ENCODE measurements at regions not wholly inside any gene's neighbourhood (a gene's known extent, or its start where the extent isn't known, plus 50 kb on each side); places are given as distances from the start of the nearest gene placed in this dataset.

DNA sequence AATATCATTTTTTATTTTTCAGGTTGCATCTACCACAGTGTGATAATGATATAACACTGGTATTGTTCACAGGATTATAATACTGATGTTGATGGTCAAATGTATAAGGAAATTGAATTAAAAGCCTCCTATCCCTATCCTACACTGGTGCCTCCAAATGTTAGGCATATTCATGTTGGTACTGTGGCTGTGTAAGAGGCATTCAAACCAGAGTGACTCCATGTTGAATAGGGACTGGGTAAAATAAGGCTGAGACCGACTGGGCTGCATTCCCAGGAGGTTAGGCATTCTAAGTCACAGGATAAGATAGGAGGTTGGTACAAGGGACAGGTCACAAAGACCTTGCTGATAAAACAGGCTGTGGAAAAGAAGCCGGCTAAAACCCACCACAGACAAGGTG lies 68.9 kb upstream of the RNU6-1 start:
- 61% methylated on average over 2 of the region's 2 CpGs for WGBS
- no peak for ATAC-seq

DNA sequence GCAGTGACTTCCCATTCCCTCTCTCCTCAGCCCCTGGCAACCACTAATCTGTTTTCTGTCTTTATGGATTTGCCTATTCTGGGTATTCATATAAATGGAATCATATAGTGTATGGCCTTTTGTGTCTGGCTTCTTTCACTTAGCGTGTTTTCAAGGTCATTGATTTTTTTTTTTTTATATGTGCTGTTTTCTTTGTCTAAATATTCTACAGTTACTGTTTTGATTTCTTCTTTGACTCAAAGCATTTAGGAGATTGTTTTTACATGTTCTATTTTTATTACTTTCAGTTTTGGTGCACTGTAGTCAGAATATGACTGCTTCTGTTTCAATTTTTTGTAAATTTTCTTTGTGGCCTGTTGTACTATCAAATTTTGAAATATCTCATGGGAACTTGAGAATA lies 71.9 kb upstream of the RNU6-1 start:
- intact Hi-C loops (cut with DNase I) = no loop called here
- H3K4me1 ChIP-seq (ENCODE audit: control insufficient read depth, insufficient read depth, low read length) = peaks cover 5% of the 10 kb centered on the region
- no peak overlapping the region for H3K4me3 ChIP-seq (ENCODE audit: low read length)
- no peaks in the 10 kb centered on the region for H3K27me3 ChIP-seq (ENCODE audit: control insufficient read depth, insufficient read depth)
- ATAC-seq = no peak
- no peak for DNase-seq
- H3K9me3 ChIP-seq (ENCODE audit: control insufficient read depth, low read length) = peaks cover 4% of the 10 kb centered on the region
- H3K27ac ChIP-seq (ENCODE audit: low read length) = no peak overlapping the region
- WGBS = 0% methylated on average over 1 of the region's 1 CpG

More for the DNA sequence above, 68.9 kb upstream of the RNU6-1 start:
- H3K27me3 ChIP-seq (ENCODE audit: control insufficient read depth, insufficient read depth) = no peaks in the 10 kb centered on the region
- DNase-seq = no peak
- no peak overlapping the region for H3K4me3 ChIP-seq (ENCODE audit: low read length)
- intact Hi-C loops (cut with DNase I) = no loop called here
- peaks cover 4% of the 10 kb centered on the region for H3K9me3 ChIP-seq (ENCODE audit: control insufficient read depth, low read length)
- H3K4me1 ChIP-seq (ENCODE audit: control insufficient read depth, insufficient read depth, low read length) = peaks cover 2% of the 10 kb centered on the region
- no peak overlapping the region for H3K27ac ChIP-seq (ENCODE audit: low read length)

DNA sequence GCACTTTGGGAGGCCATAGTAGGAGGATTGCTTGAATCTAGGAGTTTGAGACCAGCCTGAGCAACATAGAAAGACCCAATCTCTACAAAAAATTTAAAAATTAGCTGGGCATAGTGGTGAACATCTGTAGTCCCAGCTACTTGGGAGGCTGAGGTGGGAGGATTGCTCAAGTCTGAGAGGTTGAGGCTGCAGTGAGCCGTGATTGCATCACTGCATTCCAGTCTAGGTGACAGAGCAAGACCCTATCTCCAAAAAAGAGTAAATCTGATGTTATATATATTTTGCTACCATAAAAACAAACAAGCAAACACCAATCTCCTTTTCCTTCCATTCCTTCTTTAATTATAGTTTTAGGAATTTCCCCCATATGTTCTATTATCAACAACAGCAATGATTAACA lies 74.2 kb upstream of the RNU6-1 start:
- Histone ChIP-seq H3K9me3 (ENCODE audit: control insufficient read depth, low read length) (peaks cover 4% of the 10 kb centered on the region), H3K27me3 (ENCODE audit: control insufficient read depth, insufficient read depth) (no peaks in the 10 kb centered on the region), H3K27ac (ENCODE audit: low read length) (no peak overlapping the region), H3K4me3 (ENCODE audit: low read length) (no peak overlapping the region), H3K4me1 (ENCODE audit: control insufficient read depth, insufficient read depth, low read length) (peaks cover 3% of the 10 kb centered on the region)
- no peak for DNase-seq
- ATAC-seq = no peak
- intact Hi-C loops (cut with DNase I) = no loop called here
- WGBS = 92% methylated on average over 1 of the region's 1 CpG

DNA sequence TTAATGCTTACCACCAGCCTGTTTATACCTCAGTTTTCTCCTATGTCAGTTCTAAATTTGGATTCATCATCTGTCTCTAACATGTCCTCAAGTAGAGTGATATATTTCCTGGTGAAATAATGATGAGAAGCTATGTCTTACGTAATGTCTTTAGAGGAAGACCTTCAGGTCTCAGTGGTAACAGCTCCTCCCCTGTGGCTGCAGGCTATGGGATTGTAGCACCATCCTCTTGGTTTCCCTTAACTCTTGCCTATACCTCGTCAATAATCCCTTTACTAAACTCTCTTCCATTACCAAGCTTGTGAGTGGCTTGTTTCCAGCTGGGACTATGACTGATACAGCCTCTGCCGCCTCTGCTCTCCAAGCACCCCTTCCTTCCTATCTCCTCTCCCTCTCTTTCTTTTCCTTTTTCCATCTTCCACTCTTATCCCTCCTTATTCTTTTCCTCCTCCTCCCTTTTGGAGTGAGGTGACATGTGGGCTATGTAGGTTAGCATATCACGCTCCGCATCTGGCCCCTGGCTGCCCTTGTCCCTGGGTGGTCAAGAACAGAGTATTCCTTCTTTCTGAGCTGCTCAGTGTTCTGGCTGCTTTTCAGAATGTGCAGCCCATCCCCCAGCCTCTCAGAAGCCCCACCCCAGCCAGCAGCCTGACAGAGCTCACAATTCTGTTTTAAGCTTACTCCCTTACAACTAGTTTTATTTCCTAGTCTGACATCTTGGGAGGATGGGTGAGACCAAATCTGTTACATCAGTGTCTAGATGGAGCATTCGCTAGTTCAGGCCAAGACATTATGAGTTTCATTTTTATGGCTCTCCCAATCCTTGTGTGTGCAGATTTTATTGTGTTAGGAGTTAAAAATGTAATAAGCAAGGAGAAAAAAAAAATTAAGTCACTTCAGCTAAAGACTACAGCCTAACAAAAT lies 75.0 kb upstream of the RNU6-1 start:
- peaks cover 3% of the 10 kb centered on the region for H3K4me1 ChIP-seq (ENCODE audit: control insufficient read depth, insufficient read depth, low read length)
- WGBS = 27% methylated on average over 6 of the region's 6 CpGs
- DNase-seq = peak; percentile 62 to 89 (median 86)
- peak; percentile 79 to 82 for ATAC-seq
- H3K27me3 ChIP-seq (ENCODE audit: control insufficient read depth, insufficient read depth) = no peaks in the 10 kb centered on the region
- intact Hi-C loops (cut with DNase I) = no loop called here
- peak overlapping the region; percentile 19 for H3K27ac ChIP-seq (ENCODE audit: low read length)
- H3K4me3 ChIP-seq (ENCODE audit: low read length) = no peak overlapping the region
- peaks cover 1% of the 10 kb centered on the region for H3K9me3 ChIP-seq (ENCODE audit: control insufficient read depth, low read length)

DNA sequence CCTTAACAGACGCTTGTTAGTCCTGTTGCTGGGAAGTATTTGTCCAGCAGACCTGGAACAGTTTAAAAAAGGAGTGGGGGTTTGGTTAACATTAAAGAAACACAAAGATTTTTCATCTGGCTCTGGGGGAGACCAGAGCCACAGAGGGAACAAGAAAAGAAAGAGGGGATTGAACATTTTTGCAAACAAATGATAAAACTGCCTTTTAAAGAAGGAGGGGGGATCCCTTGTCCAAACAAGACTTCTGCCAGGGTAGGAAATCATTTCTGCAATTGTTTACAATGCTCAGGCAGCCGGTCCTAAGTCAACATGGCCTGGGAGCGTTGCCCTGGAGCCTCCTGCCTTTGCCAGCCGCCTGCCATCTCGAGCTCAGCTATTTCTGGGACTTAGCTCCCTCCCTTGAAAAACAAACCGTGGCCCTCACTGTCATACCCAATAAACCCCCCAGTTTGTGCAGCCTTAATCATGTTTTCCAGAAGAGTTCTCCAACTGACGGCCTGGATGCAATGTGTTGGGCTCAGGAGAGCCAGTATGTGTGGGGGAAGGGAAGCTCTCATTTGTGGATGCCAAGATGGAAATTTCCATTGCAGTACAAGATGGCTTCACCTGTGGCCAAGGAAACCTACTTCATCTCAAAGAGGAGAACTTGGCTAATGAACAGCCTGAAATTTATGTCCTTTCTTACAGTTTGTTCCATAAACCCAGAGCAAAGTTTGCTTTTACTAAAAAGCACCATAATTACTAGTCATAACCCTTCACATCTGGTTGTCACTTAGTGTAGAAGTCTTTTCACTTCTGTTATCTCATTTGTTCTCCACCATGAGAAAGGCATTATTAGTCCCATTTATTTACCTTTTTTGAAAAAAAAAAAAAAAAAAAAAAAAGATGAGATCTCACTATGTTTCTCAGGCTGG lies 75.9 kb upstream of the RNU6-1 start:
- Histone ChIP-seq H3K4me3 (ENCODE audit: low read length) (no peak overlapping the region), H3K27ac (ENCODE audit: low read length) (peak overlapping the region; percentile 90), H3K27me3 (ENCODE audit: control insufficient read depth, insufficient read depth) (no peaks in the 10 kb centered on the region), H3K9me3 (ENCODE audit: control insufficient read depth, low read length) (no peaks in the 10 kb centered on the region), H3K4me1 (ENCODE audit: control insufficient read depth, insufficient read depth, low read length) (peaks cover 3% of the 10 kb centered on the region)
- ATAC-seq (peak; percentile 72 to 79), DNase-seq (peak; percentile 49 to 91 (median 86))
- 24% methylated on average over 7 of the region's 7 CpGs for WGBS
- intact Hi-C loops (cut with DNase I) = no loop called here

DNA sequence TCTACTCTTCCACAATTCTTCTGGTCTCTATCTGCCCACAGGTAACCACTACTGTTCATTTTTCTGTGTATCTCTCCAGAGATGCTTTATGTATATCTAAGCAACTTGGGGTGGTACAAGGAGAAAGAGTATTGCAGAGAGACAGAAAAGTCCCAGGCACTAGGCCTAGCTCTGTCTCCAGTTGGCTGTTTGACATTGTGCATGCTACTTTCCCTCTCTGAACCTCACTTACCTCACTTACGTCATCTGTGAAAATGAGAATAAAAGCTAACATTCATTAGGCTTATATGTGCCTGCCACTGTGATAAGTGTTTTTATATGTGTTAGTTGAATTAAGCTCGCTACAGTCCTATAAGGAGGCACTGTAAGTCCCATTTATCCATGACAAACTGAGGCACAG lies 76.7 kb upstream of the RNU6-1 start:
- Histone ChIP-seq H3K9me3 (ENCODE audit: control insufficient read depth, low read length) (no peaks in the 10 kb centered on the region), H3K27me3 (ENCODE audit: control insufficient read depth, insufficient read depth) (no peaks in the 10 kb centered on the region), H3K4me1 (ENCODE audit: control insufficient read depth, insufficient read depth, low read length) (peaks cover 3% of the 10 kb centered on the region), H3K27ac (ENCODE audit: low read length) (peak overlapping the region; percentile 56), H3K4me3 (ENCODE audit: low read length) (no peak overlapping the region)
- WGBS = 45% methylated on average over 2 of the region's 2 CpGs
- DNase-seq (no peak), ATAC-seq (no peak)
- intact Hi-C loops (cut with DNase I) = no loop called here

DNA sequence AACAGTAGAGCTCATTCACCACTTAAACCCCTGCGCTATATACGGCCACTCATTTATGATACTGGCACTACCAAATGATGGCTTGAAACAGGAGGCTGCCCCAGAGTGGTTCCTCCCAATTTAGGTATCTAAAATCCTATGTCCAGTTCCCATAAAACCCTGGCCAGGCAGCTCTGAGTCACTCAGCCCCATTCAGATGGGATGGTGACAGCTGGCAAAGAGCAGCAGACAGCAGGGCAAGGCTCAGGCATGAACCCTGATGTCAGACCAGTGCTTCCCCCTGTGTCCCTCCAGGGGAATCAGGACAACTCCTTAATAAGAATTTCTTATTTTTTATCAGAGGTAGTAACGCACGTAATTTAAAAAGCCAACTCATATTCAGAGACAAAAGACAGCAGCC lies 77.2 kb upstream of the RNU6-1 start:
- intact Hi-C loops (cut with DNase I) = no loop called here
- H3K4me3 ChIP-seq (ENCODE audit: low read length) = no peak overlapping the region

DNA sequence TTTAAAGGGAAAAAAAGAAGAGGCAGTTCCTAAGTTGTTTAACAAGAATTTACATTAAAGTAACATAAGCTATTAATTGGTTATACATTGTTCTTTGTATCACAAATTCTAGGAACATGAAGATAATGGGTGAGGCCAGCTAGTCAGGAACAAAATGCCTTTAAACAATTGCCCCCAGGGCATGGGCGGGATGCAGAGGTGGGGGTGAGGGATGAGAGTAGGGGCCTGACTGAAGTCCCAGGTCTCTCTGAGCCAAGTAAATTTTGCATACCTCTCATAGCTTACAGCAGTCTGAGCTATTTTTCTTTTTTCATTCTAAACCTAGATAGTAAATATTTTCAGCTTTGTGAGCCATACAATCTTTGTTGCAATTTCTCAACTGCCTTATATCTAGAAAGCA lies 77.8 kb upstream of the RNU6-1 start:
- no peak overlapping the region for H3K4me3 ChIP-seq (ENCODE audit: low read length)
- ATAC-seq (no peak), DNase-seq (no peak)
- no peaks in the 10 kb centered on the region for H3K27me3 ChIP-seq (ENCODE audit: control insufficient read depth, insufficient read depth)
- 96% methylated on average over 1 of the region's 1 CpG for WGBS
- intact Hi-C loops (cut with DNase I) = no loop called here
- peaks cover 3% of the 10 kb centered on the region for H3K4me1 ChIP-seq (ENCODE audit: control insufficient read depth, insufficient read depth, low read length)
- H3K27ac ChIP-seq (ENCODE audit: low read length) = peak overlapping the region; percentile 33
- no peaks in the 10 kb centered on the region for H3K9me3 ChIP-seq (ENCODE audit: control insufficient read depth, low read length)

More for the DNA sequence above, 77.2 kb upstream of the RNU6-1 start:
- no peaks in the 10 kb centered on the region for H3K27me3 ChIP-seq (ENCODE audit: control insufficient read depth, insufficient read depth)
- H3K9me3 ChIP-seq (ENCODE audit: control insufficient read depth, low read length) = no peaks in the 10 kb centered on the region
- 73% methylated on average over 4 of the region's 4 CpGs for WGBS
- ATAC-seq (peak; percentile 66 to 83), DNase-seq (peak; percentile 65 to 76 (median 76))
- H3K27ac ChIP-seq (ENCODE audit: low read length) = peak overlapping the region; percentile 56
- peaks cover 3% of the 10 kb centered on the region for H3K4me1 ChIP-seq (ENCODE audit: control insufficient read depth, insufficient read depth, low read length)

DNA sequence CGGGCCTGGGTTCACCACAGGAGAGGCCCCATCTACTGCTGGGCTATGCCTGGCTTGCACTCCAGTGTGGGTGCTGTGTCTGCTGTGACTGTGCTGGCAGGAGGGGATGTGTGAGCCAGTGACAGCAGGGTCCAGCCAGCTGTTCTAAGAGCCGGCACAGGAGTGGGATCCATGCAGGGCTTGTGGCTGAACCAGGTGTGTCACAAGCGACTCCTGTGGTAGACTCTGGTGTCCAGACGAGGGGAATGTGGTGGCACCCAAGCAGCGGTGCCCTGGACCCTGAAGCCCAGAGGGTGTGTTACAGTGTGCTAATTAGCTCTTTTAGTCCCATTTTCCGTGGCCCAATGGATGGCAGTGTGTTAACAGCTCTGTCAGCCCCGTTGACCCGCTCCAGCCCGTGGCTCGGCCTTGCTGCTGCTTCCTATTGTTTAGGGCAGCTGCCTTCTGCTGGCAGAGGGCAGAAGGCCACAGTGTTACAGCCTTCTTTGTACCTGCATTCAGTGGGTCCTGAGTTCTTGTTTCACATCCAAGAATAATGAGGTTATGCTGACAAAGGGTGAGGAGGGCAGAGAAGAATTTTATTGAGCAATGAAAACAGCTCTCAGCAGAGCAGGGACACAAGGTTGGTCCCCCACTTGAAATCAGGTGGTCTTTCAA lies 78.5 kb upstream of the RNU6-1 start:
- no peak overlapping the region for H3K4me3 ChIP-seq (ENCODE audit: low read length)
- no peak overlapping the region for H3K27ac ChIP-seq (ENCODE audit: low read length)
- 94% methylated on average over 10 of the region's 10 CpGs for WGBS
- no peaks in the 10 kb centered on the region for H3K27me3 ChIP-seq (ENCODE audit: control insufficient read depth, insufficient read depth)
- intact Hi-C loops (cut with DNase I) = no loop called here
- peak in 1 of 3 donors; percentile 15 for DNase-seq
- H3K4me1 ChIP-seq (ENCODE audit: control insufficient read depth, insufficient read depth, low read length) = peaks cover 3% of the 10 kb centered on the region
- no peak for ATAC-seq
- H3K9me3 ChIP-seq (ENCODE audit: control insufficient read depth, low read length) = no peaks in the 10 kb centered on the region

DNA sequence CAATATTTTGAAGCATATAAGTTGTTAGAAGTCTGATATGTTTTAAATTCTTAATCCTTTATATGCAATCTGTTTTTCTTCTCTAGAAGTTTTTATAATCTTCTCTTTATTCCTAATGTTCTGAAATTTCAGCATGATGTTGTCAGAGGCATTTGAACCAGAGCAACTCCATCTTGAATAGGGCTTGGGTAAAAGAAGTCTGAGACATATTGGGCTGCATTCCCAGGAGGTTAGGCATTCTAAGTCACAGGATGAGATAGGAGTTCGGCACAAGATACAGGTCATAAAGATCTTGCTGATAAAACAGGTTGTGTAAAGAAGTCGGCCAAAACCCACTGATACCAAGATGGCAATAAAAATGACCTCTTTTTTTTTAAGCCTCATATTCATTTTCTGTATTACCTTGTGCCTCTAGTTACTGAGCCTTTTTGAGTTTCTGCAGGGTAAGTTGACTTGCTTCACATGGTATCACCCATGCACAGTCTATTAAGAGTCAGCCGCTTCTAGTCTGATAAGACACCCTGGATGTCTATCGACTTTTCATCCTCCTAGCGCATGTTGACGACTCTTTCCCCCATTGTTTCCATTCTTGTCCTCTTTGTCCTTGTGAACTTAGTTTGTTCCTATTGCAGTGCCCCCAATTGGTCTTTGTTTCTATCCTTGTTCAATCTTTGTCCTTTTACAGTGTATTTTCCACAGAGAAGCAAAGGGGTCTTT lies 80.8 kb upstream of the RNU6-1 start:
- Histone ChIP-seq H3K27me3 (ENCODE audit: control insufficient read depth, insufficient read depth) (no peaks in the 10 kb centered on the region), H3K4me3 (ENCODE audit: low read length) (no peak overlapping the region), H3K4me1 (ENCODE audit: control insufficient read depth, insufficient read depth, low read length) (peaks cover 1% of the 10 kb centered on the region), H3K9me3 (ENCODE audit: control insufficient read depth, low read length) (no peaks in the 10 kb centered on the region), H3K27ac (ENCODE audit: low read length) (no peak overlapping the region)
- DNase-seq = no peak
- no peak for ATAC-seq
- 79% methylated on average over 6 of the region's 6 CpGs for WGBS
- intact Hi-C loops (cut with DNase I) = no loop called here

Measured in right cardiac atrium (tissue), 5 donors.